ENCODE measurements at regions not wholly inside any gene's neighbourhood (a gene's known extent, or its start where the extent isn't known, plus 50 kb on each side); places are given as distances from the start of the nearest gene placed in this dataset.

DNA sequence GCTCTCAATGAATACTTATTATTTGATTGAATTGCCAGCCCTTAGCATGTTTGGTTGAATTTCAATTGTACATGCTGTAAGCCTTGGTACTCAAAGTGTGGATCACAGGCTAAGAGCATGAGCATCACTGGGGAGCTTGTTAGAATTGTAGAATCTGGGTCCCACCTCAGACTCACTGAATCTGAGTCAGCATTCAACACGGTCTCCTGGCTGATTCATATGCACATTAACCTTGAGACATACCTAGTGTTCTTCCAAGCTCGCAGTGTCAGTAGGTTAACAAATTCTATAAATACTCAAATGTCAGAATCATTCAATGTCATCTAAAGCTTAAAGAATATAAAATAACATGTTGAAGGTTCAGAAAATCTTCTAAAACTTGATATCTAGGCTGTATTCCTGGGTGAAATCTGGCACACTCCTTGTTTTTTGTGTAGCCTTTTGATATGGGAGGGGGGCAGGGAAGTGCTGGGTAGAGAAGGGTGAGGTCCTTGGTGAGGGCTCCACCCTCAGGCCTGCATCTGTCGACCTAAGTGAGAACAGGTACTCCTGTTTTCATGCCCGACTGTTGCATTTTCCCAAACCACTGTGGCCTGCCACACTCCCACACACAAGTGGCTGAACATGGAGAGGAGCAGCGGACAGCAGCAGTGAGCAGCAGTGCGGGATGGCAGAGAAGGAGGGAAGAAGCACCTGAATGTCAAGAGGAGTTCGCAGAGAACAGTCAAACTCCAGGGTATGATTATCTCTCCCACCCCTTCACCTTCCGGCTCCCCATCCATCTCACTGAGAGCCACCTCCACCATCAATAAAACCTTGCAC lies 529.6 kb upstream of the IGFBP7 start:
- no peak overlapping the region for H3K4me2 ChIP-seq (ENCODE audit: insufficient read depth, insufficient read length, low read length)
- H3K18ac ChIP-seq (ENCODE audit: insufficient read length, low read depth, low read length) = no peak overlapping the region
- no peak overlapping the region for H3K27ac ChIP-seq (ENCODE audit: insufficient read length, low read depth, low read length)
- DNase-seq = peak; percentile 29
- H3T11ph ChIP-seq (ENCODE audit: low read length) = no peak overlapping the region
- H3K56ac ChIP-seq (ENCODE audit: insufficient read length, low read depth, low read length) = no peak overlapping the region
- H2BK20ac ChIP-seq (ENCODE audit: low read depth, low read length, poor library complexity, severe bottlenecking) = no peak overlapping the region
- no peak overlapping the region for H4K8ac ChIP-seq (replicated peaks; ENCODE audit: insufficient read length, low read depth, low read length)
- H3K4ac ChIP-seq (ENCODE audit: low read depth, low read length) = no peak overlapping the region
- H2AFZ ChIP-seq (ENCODE audit: low read length) = no peak overlapping the region
- peaks cover 15 to 19% of the 10 kb centered on the region in 2 experiments for H3K4me1 Mint-ChIP-seq
- H3K79me2 ChIP-seq (ENCODE audit: insufficient read depth, low read length) = no peaks in the 10 kb centered on the region
- no peaks in the 10 kb centered on the region for H3K27me3 ChIP-seq (ENCODE audit: insufficient read depth, low read length)
- no CpG with 5 or more reads among the region's 8 CpGs for WGBS (ENCODE audit: extremely low coverage, insufficient read length, low lambda C conversion rate)
- no peaks in the 10 kb centered on the region for H3K36me3 Mint-ChIP-seq (ENCODE audit: insufficient read depth in 1 of 3, low read depth in 3 of 3)
- H2BK120ac ChIP-seq (ENCODE audit: low read depth, low read length, poor library complexity, severe bottlenecking) = no peak overlapping the region
- H2BK12ac ChIP-seq (ENCODE audit: insufficient read length, low read depth, low read length) = no peak overlapping the region
- H2BK5ac ChIP-seq (ENCODE audit: insufficient read length, low read length) = no peak overlapping the region
- H4K20me1 ChIP-seq (ENCODE audit: control insufficient read depth, insufficient read depth, insufficient read length) = no peaks in the 10 kb centered on the region
- H3K4me1 ChIP-seq (ENCODE audit: insufficient read depth, low read length) = no peaks in the 10 kb centered on the region
- H2BK15ac ChIP-seq (ENCODE audit: low read depth, low read length) = no peak overlapping the region
- H3K27ac Mint-ChIP-seq = no peak overlapping the region
- H3K4me3 Mint-ChIP-seq = no peak overlapping the region; a peak in 1 of 5 replicates
- H3K27me3 Mint-ChIP-seq (ENCODE audit: low read depth) = no peaks in the 10 kb centered on the region
- H3K23me2 ChIP-seq (ENCODE audit: insufficient read length, low read depth, low read length, poor library complexity, severe bottlenecking) = no peaks in the 10 kb centered on the region
- TF ChIP-seq CTCF (conservative IDR thresholded peaks at IDR 0.05) = peak; percentile 9; the same call in 1 of the 3 replicates
- no peak overlapping the region for H3K23ac ChIP-seq (ENCODE audit: insufficient read length, low read depth, low read length)
- no peak overlapping the region for H3K9ac ChIP-seq (ENCODE audit: extremely low read depth, insufficient read length, low read length)
- H3K79me1 ChIP-seq (ENCODE audit: insufficient read depth, low read depth, low read length, poor library complexity, severe bottlenecking) = no peaks in the 10 kb centered on the region
- no peak overlapping the region for H4K5ac ChIP-seq (ENCODE audit: insufficient read length, low read depth, low read length)
- no peaks in the 10 kb centered on the region for H3K9me3 Mint-ChIP-seq
- H3K9me3 ChIP-seq (ENCODE audit: control insufficient read depth, low read depth, low read length) = no peaks in the 10 kb centered on the region
- H2AK5ac ChIP-seq (ENCODE audit: insufficient read length, low read length) = no peak overlapping the region
- H4K91ac ChIP-seq (ENCODE audit: insufficient read length, low read depth, low read length) = no peak overlapping the region
- H3K14ac ChIP-seq (ENCODE audit: insufficient read depth, low read length) = no peak overlapping the region
